ENCODE measurements at regions not wholly inside any gene's neighbourhood (a gene's known extent, or its start where the extent isn't known, plus 50 kb on each side); places are given as distances from the start of the nearest gene placed in this dataset.
"Not testable (repeated sequence)": the region's sequence is repeated elsewhere in the genome, so short reads cannot be mapped to it uniquely, and the experiment has no call there.

DNA sequence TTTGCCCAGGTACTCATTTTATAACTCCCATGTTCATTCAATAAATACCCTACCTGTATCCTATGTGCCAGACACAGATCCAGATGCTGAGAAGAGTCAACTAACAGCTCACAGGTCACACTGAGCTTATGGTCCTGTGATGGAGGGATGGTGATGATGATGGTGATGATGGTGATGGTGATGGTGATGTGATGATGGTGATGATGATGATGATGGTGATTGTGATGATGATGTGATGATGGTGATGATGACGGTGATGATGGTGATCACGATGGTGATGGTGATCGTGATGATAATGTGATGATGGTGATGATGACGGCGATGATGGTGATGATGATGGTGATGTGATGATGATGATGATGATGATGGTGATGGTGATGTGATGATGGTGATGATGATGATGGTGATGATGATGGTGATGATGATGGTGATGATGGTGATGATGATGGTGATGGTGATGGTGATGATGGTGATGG lies 315.6 kb upstream of the SFSWAP start:
- H3K9me3 ChIP-seq (ENCODE audit: low read length); H3K36me3 ChIP-seq (ENCODE audit: insufficient read depth, low read length); H3K4me3 ChIP-seq (ENCODE audit: low read depth in 1 of 2, low read length in 2 of 2); H3K4me1 ChIP-seq (ENCODE audit: insufficient read depth, low read length); H3K27ac ChIP-seq (ENCODE audit: low read depth, low read length); H3K9ac ChIP-seq (ENCODE audit: low read length): not testable (repeated sequence)
- H3K27me3 ChIP-seq (ENCODE audit: control insufficient read depth in 1 of 2, insufficient read depth in 2 of 2, low read length in 2 of 2): peaks cover 0 to 10% of the 10 kb centered on the region in 2 donors

DNA sequence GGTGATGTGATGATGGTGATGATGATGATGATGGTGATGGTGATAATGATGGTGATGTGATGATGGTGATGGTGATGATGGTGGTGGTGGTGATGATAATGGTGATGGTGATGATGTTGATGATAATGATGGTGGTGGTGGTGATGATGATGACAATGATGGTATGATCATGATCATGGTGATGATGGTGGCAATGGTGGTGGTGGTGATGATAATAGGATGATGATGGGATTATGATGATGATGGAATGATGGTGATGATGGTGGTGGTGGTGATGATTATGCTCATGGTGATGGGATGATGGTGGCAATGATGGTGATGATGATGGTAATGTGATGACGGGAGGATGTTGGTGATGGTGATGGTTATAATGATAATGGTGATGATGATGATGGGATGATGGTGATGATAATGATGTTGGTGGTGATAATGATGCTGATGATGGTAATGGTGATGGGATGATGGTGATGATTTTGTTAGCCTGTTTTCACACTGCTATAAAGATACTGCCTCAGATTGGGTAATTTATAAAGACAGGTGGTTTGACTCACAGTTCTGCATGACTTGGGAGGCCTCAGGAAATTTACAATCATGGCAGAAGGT lies 314.8 kb upstream of the SFSWAP start:
- Histone ChIP-seq H3K9me3 (ENCODE audit: low read length) (no peaks in the 10 kb centered on the region), H3K27me3 (ENCODE audit: control insufficient read depth in 1 of 2, insufficient read depth in 2 of 2, low read length in 2 of 2) (peaks cover 0 to 6% of the 10 kb centered on the region in 2 donors), H3K4me1 (ENCODE audit: insufficient read depth, low read length) (no peaks in the 10 kb centered on the region), H3K36me3 (ENCODE audit: insufficient read depth, low read length) (no peaks in the 10 kb centered on the region), H3K9ac (ENCODE audit: low read length) (no peak overlapping the region), H3K27ac (ENCODE audit: low read depth, low read length) (no peak overlapping the region), H3K4me3 (ENCODE audit: low read depth in 1 of 2, low read length in 2 of 2) (no peak overlapping the region)

DNA sequence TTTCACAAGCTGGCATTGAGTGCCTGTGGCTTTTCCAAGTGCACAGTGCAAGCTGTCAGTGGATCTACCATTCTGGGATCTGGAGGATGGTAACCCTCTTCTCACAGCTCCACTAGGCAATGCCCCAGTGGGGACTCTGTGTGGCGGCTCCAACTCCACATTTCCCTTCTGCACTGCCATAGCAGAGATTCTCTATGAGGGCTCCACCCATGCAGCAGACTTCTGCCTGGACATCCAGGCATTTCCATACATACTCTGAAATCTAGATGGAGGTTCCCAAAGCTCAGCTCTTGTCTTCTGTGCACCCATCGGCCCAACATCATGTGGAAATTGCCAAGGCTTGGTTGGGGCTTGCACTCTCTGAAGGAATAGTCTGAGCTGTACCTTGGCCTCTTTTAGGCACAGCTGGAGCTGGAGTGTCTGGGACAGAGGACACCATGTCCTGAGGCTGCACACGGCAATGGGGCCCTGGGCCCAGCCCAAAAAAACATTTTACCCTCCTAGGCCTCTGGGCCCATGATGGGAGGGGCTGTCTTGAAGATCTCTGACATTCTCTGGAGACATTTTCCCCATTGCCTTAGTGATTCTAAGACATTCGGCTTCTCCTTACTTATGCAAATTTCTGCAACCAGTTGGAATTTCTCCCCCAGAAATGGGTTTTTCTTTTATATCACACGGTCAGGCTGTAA lies 313.3 kb upstream of the SFSWAP start:
- H3K9ac ChIP-seq (ENCODE audit: low read length): no peak overlapping the region
- H3K27ac ChIP-seq (ENCODE audit: low read depth, low read length): no peak overlapping the region
- H3K9me3 ChIP-seq (ENCODE audit: low read length): no peaks in the 10 kb centered on the region
- H3K27me3 ChIP-seq (ENCODE audit: control insufficient read depth in 1 of 2, insufficient read depth in 2 of 2, low read length in 2 of 2): no peaks in the 10 kb centered on the region
- H3K36me3 ChIP-seq (ENCODE audit: insufficient read depth, low read length): no peaks in the 10 kb centered on the region
- peaks cover 3% of the 10 kb centered on the region for H3K4me1 ChIP-seq (ENCODE audit: insufficient read depth, low read length)
- no peak overlapping the region for H3K4me3 ChIP-seq (ENCODE audit: low read depth in 1 of 2, low read length in 2 of 2)

DNA sequence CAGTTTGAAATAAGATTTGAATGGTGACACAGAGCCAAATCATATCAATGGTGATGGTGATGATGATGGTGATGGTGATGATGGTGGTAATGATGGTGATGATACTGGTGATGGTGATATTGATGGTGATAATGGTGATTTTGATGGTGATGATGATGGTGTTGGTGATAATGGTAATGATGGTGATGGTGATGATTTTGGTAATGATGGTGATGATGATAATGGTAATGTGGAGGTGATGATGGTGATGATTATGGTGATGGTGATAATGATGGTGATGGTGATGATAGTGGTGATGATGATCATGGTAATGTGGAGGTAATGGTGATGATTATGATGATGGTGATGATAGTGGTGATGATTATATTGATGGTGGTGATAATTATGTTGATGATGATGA lies 311.9 kb upstream of the SFSWAP start:
- Histone ChIP-seq H3K36me3 (ENCODE audit: insufficient read depth, low read length) (no peaks in the 10 kb centered on the region), H3K4me3 (ENCODE audit: low read depth in 1 of 2, low read length in 2 of 2) (no peak overlapping the region), H3K9me3 (ENCODE audit: low read length) (no peaks in the 10 kb centered on the region), H3K9ac (ENCODE audit: low read length) (no peak overlapping the region), H3K27ac (ENCODE audit: low read depth, low read length) (no peak overlapping the region), H3K27me3 (ENCODE audit: control insufficient read depth in 1 of 2, insufficient read depth in 2 of 2, low read length in 2 of 2) (no peaks in the 10 kb centered on the region), H3K4me1 (ENCODE audit: insufficient read depth, low read length) (peaks cover 3% of the 10 kb centered on the region)

DNA sequence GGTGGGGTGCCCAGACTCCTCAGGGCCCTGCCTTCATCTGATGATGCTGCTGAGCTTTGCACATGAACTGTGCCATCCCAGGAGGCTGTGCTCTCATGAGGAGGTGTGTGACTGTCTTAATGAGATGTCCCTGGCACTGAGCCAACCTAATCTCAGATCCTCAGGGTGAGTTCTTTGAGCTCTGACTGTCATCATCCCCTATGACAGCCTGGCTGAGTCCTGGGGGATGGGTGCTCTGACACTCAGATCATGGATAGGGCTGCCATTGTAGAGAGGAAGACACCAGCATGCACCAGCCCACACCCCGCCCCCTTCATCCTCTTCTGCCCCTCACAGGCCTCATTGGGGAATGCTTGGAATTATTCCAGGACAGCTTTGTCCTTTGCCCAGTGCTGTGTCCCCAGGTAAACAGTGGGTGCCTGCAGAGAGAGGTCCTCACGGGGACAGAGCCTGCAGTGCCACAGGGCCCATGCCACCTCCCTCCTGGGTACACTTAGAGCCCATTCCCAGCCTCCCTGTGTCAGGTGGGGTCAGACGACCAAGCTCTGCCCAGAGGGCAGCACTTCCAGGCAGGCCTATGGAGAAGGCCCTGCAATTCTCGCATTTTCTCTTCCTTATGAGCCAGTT lies 310.1 kb upstream of the SFSWAP start:
- not testable (repeated sequence) for H3K27me3 ChIP-seq (ENCODE audit: control insufficient read depth in 1 of 2, insufficient read depth in 2 of 2, low read length in 2 of 2); H3K36me3 ChIP-seq (ENCODE audit: insufficient read depth, low read length); H3K9me3 ChIP-seq (ENCODE audit: low read length); H3K27ac ChIP-seq (ENCODE audit: low read depth, low read length); H3K9ac ChIP-seq (ENCODE audit: low read length); H3K4me3 ChIP-seq (ENCODE audit: low read depth in 1 of 2, low read length in 2 of 2); H3K4me1 ChIP-seq (ENCODE audit: insufficient read depth, low read length)

DNA sequence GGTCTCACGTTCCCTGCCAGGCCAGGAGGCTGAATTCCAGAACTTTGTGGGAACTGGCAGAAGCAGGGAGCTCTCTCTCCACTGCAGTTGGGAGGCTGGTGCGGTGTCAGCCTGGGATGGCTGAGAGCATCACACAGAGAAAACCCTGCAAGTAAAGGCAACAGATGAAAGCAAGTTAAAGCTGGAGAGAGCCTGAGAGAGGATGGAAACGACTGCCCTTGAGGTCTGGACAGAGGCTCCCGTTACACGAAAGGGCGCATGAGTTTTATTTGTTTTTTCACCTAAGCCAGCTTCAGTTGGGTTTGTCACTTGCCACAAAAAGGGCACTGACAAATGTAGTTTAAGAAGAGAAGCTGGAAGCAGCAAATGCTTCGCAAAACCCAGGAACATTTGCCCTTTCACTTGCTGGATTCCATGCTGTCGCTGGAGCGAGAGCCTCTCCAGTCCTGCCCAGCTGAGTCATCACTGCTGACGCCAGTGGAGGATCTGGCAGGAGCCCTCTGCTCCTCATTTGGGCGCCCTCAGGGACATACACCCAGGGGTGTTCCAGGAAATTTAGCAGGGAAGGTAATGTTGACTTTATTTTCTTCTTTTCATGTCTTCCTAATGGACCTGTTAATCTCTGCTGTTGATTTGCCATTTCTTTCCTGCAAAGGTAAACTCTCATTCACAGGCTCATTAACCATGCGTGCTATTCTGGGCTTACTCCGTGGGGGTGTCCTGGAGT lies 308.8 kb upstream of the SFSWAP start:
- H3K27ac ChIP-seq (ENCODE audit: low read depth, low read length): peak overlapping the region; percentile 6
- not testable (repeated sequence) for H3K9ac ChIP-seq (ENCODE audit: low read length); H3K36me3 ChIP-seq (ENCODE audit: insufficient read depth, low read length); H3K9me3 ChIP-seq (ENCODE audit: low read length); H3K4me3 ChIP-seq (ENCODE audit: low read depth in 1 of 2, low read length in 2 of 2); H3K27me3 ChIP-seq (ENCODE audit: control insufficient read depth in 1 of 2, insufficient read depth in 2 of 2, low read length in 2 of 2); H3K4me1 ChIP-seq (ENCODE audit: insufficient read depth, low read length)

DNA sequence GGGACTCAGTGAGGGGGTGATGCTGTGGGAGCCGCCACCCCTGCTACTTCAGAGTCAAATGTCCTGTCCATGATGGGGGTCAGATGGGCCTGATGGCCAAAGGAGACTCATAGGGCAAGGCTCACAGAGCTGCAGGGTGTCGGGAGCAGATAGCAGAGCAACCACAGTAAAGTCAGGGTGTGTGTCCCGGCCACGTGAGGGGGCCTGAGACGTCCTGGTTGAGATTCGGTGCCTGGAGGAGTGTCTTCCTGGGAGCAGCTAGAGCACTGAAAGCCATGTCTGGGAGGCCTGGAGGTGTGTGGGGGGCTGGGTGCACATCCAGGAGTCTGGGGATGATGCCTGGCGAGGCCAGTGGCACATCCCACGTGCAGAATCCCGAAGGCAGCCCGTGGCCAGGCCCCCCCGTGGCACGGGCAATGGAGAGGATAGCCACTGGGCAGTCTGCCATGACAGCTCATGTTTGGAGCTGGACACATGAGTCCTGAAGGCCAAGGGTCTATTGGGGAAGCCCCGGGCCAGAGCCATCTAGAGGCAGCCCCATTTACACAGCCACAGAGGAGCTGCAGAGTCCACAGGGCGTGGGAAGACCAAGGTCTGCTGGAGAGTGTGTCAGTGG lies 308.0 kb upstream of the SFSWAP start:
- H3K4me3 ChIP-seq (ENCODE audit: low read depth in 1 of 2, low read length in 2 of 2): no peak overlapping the region
- no peaks in the 10 kb centered on the region for H3K36me3 ChIP-seq (ENCODE audit: insufficient read depth, low read length)
- no peaks in the 10 kb centered on the region for H3K9me3 ChIP-seq (ENCODE audit: low read length)
- H3K27ac ChIP-seq (ENCODE audit: low read depth, low read length): no peak overlapping the region
- peaks cover 0 to 1% of the 10 kb centered on the region in 2 donors for H3K27me3 ChIP-seq (ENCODE audit: control insufficient read depth in 1 of 2, insufficient read depth in 2 of 2, low read length in 2 of 2)
- no peak overlapping the region for H3K9ac ChIP-seq (ENCODE audit: low read length)
- peaks cover 3% of the 10 kb centered on the region for H3K4me1 ChIP-seq (ENCODE audit: insufficient read depth, low read length)

DNA sequence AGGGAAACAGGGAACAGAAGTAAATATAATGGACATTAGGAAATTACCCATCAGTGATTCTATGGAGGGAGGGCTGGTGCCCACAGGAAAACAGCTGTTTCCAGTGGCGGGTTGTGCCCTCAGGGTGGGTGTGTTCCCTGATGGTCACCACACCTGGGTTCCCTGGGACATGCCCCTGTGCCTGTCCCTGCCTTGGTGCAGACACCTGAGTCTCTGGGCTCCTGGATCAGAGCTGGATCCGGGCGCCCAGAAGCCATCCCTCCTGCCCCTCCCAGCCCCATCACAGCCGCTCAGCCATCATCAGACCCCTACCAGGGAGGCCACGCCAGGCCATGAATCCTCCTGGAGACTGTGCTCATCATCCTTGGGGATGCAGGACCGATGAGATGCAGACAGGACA lies 307.2 kb upstream of the SFSWAP start:
- no peak overlapping the region for H3K27ac ChIP-seq (ENCODE audit: low read depth, low read length)
- H3K9me3 ChIP-seq (ENCODE audit: low read length): no peaks in the 10 kb centered on the region
- no peaks in the 10 kb centered on the region for H3K36me3 ChIP-seq (ENCODE audit: insufficient read depth, low read length)
- no peak overlapping the region for H3K4me3 ChIP-seq (ENCODE audit: low read depth in 1 of 2, low read length in 2 of 2)
- peaks cover 0 to 4% of the 10 kb centered on the region in 2 donors for H3K27me3 ChIP-seq (ENCODE audit: control insufficient read depth in 1 of 2, insufficient read depth in 2 of 2, low read length in 2 of 2)
- H3K9ac ChIP-seq (ENCODE audit: low read length): no peak overlapping the region
- peaks cover 3% of the 10 kb centered on the region for H3K4me1 ChIP-seq (ENCODE audit: insufficient read depth, low read length)

DNA sequence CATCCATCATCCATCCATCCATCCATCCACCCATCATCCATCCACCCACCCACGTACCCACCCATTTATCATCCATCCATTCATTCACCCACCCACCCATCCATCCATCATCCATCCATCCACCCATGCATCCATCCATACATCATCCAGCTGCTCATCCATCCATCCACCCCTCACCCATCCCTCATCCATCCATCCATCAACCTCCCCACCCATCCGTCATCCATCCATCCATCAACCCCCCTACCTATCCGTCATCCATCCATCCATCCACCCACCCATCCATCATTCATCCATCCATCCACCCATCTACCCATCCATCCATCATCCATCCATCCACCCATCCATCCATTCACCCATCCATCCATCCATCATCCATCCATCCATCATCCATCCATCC lies 306.2 kb upstream of the SFSWAP start:
- H3K4me1 ChIP-seq (ENCODE audit: insufficient read depth, low read length): peaks cover 3% of the 10 kb centered on the region
- H3K27ac ChIP-seq (ENCODE audit: low read depth, low read length): no peak overlapping the region
- H3K36me3 ChIP-seq (ENCODE audit: insufficient read depth, low read length): no peaks in the 10 kb centered on the region
- H3K27me3 ChIP-seq (ENCODE audit: control insufficient read depth in 1 of 2, insufficient read depth in 2 of 2, low read length in 2 of 2): peaks cover 0 to 4% of the 10 kb centered on the region in 2 donors
- H3K4me3 ChIP-seq (ENCODE audit: low read depth in 1 of 2, low read length in 2 of 2): no peak overlapping the region
- H3K9ac ChIP-seq (ENCODE audit: low read length): no peak overlapping the region
- no peaks in the 10 kb centered on the region for H3K9me3 ChIP-seq (ENCODE audit: low read length)

DNA sequence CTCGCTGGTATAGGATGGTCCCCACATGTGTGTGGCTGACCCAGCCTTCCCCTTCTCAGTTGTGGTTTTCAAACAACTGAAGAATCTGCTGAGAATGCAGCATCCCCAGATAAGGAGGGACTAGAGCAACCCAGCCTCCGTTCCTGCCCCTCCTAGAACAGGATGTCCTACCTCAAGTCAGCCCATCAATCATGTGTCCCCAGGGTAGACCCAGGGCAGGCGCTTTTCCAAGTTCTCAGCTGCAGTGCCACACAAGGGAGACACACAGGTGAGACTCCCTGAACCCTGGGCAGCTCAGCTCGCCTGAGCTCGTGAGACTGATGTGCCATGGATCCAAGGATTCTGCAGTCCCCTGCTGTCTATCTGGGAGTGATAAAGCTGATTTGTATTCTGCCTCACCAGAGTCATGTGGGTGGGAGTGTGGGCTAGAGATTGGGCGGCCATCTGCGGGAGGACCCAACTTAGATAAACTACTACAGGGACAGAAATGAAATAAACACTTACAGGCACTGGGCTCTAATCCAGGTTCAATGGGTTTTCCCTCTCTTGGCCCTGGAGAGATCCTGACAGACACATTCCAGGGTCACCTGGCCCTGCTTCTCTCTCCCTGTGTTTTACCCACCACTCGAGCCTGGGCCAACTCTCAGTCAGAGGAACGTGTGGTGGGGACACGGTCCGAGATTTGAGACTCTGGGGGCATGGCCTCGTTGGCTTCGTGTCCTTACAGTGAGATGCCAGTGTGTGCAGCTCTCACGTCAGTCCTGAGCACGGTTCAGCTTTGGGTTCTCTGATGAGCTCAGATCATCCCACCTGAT lies 303.5 kb upstream of the SFSWAP start:
- no peaks in the 10 kb centered on the region for H3K9me3 ChIP-seq (ENCODE audit: low read length)
- H3K27me3 ChIP-seq (ENCODE audit: control insufficient read depth in 1 of 2, insufficient read depth in 2 of 2, low read length in 2 of 2): peaks cover 0 to 4% of the 10 kb centered on the region in 2 donors
- no peaks in the 10 kb centered on the region for H3K36me3 ChIP-seq (ENCODE audit: insufficient read depth, low read length)
- no peak overlapping the region for H3K27ac ChIP-seq (ENCODE audit: low read depth, low read length)
- H3K4me3 ChIP-seq (ENCODE audit: low read depth in 1 of 2, low read length in 2 of 2): no peak overlapping the region
- no peak overlapping the region for H3K9ac ChIP-seq (ENCODE audit: low read length)
- H3K4me1 ChIP-seq (ENCODE audit: insufficient read depth, low read length): no peaks in the 10 kb centered on the region

Measured in muscle layer of colon (tissue), 2 donors.